Fibroblast of peridontal ligament (primary cell): ENCODE measurements at regions not wholly inside any gene's neighbourhood (a gene's known extent, or its start where the extent isn't known, plus 50 kb on each side); places are given as distances from the start of the nearest gene placed in this dataset.
"Not testable (repeated sequence)": the region's sequence is repeated elsewhere in the genome, so short reads cannot be mapped to it uniquely, and the experiment has no call there.

Source experiments
- DNase-seq: peaks from one replicate; pipeline ENCODE4 v3.0.0-alpha.2; 2010; ENCODE audit errors: extremely low read depth

DNA sequence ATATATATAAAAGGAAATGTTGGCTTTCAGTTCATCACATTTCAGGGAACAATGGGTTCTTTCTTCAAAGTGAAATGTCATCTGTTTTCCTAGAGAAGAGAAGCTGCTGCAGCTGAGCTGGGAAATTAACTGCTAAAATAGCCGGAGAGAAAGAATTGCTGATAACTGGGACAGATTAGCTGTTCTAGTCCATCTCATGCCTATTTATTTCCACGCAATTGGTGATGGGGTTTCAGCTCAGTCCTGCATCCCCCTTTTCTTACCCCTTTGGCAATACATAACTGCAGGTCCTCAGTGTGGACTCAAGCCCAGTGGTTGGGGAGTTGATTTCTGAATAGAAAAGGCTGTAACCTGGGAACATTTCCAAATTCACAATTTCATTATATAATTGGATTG, 436.9 kb upstream of the TMEM132C start:
- no peak for DNase-seq

DNA sequence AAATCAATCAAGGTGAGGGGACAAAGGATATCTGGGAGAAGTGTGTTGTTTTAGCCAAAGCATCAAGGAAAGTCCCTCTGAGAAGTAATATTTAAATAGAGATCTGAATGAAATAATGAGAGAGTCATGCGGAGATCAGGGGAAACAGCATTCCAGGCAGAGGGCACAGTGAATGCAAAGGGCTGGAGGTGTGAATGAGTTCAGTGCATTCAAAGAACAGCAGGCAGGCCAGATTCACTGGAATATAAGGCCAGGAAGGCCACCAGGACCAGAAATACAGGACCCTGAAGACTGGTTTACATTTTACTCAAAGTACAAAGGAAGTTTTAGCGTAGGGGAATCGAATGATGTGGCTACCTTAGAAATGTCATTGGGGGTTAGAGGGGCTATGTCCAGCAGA, 436.2 kb upstream of the TMEM132C start:
- no peak for DNase-seq

DNA sequence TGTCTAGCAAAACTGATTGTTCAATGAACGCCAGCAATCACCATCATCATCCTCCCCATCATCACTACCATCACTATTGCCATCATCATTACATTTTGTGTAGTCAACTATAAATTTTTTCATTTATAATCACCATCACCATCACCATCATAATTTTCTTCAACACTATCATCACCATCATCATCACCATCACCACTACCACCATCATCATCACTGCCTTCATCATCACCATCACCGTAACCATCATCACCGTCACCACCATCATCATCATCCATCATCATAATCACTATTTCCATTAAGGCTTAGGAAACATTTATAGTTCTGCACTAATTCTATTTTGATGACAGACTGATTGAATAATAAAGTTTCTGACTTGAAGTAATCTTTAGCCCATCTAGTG, 434.8 kb upstream of the TMEM132C start:
- no peak for DNase-seq

DNA sequence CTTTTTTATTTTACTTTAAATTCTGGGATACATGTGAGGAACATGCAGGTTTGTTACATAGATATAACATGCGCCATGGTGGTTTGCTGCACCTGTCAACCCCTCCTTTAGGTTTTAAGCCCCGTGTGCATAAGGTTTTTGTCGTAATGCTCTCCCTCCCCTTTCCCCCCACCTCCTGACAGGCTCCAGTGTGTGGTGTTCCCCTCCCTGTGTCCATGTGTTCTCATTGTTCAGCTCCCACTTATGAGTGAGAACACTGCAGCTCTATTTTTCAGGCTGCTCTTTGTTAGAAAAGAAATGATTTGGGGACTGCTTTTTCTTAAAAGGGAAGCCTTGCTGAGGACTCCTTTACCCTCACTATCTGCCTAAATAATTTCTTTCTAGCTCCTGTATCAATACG, 430.2 kb upstream of the TMEM132C start:
- DNase-seq: not testable (repeated sequence)

DNA sequence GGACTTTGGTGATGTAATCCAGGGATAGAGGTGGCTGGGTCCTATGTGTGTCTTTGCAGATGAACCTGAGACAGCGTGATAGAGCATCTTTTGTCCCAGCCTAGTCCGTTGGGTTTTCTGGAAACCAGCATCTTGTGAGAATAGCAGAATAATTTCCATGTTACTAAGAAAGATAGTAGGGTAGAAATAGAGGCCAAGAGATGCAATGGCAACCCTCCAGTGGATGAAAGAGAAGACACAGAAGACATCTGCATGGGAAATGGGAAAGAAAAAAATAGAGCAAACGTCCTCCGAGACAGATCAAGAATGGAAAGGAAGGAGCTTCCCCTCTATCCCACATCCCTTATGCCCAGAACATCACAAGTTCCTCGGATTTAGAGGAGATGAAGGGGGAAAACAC, 409.3 kb upstream of the TMEM132C start:
- no peak for DNase-seq

DNA sequence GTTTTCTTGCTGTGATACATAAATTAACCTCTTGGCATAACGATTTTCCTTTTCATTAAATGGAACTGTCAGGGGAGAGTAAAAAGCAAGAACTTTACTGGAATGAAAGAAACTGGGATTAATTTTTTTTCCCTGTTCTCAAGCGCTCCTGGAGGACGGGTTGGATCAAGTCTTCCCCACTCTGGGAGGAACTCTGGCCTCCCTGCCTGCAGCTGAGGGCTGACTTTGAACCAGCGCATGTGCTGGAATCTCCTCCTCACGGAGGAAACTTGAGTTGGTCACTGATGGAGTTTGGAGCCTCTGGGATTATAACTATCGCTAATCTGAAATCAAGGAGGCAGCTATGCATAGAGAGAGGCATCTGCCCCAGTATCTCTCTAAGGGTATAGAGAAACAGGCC, 406.4 kb upstream of the TMEM132C start:
- DNase-seq: no peak

DNA sequence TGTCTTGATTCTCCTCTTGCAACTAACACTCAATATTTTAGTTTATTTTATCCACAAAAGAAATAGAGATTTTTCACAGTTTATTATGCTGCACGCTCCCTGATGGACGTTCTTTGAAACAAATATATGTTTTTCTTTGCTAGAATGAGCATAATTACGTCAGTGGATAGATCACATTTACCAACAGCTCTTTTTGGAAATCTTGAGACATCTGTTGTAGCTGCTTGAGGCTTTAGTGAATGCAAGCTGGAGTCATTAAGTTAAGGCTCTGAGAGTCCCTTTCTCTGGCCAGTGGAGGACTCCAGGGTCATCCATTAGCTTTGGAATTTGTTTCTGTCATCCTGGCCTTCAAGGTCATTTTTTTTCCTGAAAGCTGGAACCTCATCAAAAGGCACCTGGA, 405.6 kb upstream of the TMEM132C start:
- DNase-seq: no peak

DNA sequence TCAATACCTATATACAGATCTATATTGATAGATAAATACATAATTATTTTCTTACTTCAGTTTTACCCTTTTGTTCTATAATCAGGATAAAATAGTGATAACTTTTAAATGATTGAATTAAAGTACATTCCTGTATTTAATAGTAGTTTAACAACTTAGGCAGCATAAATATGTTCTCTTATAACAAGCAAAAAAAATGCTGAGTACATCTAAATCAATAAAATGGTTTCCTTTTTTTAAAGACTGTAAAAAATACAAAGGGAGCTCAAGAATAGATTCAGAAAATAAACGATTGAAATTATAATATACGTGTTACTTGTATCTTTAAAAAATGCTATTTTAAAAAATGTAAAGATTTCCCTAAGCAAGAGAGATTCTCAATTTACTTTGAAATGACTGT, 393.7 kb upstream of the TMEM132C start:
- no peak for DNase-seq

DNA sequence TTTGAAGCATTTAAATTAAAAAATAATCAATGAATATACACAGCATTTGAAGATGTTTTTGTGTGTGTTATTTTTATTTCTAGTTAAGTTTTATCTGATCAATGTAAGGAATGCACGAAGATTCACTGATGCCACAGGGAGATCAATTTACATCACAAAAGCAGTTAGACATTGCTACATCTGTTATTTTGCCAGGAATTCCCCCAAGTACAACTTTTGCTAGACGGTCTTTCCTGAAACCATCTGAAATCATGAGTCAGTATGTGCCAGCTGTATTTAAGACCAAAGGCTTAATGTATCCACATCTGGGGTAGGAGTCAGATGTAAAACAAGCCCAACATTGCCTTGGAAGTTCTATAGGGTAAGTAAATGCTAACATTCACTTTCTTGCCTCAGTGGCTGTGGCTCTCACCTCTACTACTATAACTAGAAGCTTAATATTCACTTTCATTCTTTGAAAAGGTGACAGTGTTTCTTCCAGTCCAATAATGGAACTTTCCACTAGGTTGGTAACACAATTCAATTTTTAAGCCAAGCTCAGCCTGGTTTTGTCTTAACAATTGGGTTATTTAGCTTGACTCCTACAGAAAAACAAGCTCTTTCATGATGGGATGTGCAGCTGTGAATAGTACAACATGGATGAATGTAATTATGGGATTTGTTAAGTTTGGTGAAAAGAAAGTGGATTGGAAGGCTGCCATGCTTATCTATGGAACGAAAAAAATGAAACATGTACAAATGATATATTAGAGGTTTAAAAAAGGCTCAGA, 385.4 kb upstream of the TMEM132C start:
- DNase-seq: peak; percentile 16

DNA sequence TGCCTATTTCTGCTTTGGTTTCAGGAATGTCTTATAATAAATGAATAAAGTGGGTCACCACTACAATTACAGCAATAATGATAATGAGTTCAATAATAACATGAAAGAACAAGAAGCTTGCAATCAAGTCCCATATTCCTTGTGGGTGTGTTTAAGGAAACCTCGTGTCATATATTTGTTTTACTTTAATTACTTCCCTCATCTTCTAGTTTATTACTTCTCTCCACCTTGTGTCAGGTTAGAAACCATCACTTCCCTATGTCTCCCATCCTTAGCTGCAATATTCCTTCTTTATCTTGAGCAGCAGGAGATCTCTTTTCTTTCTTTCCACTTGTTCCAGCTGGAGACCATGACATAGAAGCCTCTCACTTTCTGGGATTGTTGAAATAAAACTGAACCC, 384.0 kb upstream of the TMEM132C start:
- no peak for DNase-seq

DNA sequence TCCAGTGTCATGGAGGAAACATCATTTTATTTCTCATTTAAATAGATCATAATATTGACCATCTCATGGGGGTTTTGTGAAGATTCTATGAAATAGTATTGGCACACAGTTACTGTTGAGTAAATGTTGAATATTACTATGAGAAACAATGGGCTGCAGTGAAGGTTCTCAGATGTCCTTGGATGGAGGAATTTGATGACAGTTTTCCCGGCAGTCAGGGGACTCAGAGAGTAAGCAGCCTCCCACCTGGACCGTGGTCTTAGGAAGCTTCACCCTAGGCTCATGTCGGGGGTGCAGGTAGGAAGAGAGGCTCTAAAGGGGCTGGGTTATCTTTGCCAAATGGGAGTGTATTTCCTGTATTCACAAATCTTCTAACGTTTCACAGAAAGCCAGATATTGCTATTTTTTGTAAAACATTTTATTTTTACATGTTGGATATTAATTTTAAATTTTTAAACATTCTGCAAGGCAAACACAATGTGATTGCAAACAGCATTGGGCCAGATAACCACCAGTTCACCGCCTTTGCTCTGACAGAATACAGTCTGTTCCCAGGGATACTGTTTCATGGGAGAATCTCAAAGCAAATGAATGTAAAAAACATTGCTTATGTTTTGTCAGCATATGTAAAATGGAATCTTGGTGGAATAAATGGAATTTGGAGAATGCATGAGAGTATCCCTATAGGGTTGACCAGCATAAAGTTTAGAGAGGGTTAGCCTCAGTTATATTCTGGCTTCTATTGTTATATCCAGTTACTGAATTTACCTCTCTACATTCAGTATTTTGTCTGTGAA, 380.8 kb upstream of the TMEM132C start:
- DNase-seq: no peak

DNA sequence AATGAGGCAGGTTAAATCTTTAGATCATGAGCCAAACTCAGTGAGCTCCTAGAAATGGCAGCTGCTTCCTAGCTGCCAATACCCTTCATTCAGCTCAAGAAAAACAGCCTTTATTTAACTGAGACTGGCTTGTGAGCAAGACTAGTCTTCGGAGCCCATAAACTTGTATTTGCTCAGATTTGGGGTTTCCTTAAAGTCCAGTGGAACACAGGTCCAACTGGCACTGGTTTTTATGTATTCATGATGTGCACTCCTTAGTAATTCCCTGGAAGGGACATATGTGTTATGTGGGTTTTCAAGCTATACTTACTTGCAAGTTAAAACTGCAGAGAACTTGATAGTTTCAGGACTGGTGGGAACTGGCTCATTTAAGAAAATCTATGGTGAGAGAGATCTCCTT, 380.1 kb upstream of the TMEM132C start:
- no peak for DNase-seq

DNA sequence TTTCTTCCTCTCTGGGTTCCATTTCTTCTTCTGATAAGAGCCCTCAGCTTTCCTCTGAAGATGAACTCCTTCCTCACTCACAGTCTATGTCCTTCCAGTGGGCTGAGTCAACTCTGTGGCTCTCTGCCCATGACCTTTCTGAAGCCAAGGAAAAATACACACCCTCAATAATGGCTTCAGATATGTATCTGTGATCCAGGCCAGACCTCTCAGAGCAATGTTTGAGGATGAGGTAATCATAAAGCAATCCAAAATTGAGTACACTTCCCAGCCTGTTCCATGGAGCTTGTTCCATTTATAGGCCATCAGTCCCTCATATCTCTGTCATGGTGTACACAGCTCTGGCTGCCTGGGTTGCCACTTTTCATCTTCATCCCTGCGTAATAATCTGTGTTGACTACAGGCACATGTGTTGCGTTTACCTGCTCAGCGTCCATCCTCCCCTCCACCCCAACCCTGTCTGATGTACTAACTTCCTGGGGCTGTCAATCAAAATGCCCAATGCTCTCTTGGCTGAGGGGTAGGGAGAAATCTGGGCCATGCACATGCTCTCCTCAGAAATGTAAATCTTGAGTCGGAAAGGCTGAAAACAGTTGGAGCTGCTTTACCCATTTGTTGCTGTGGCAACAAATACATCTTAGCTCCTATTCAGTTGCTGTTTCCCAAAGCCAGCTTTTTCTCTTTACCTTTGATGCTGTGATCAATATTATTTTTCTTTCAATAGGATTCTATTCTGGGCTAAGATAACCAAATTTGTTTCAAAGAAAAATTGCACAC, 377.8 kb upstream of the TMEM132C start:
- peak; percentile 71 for DNase-seq

DNA sequence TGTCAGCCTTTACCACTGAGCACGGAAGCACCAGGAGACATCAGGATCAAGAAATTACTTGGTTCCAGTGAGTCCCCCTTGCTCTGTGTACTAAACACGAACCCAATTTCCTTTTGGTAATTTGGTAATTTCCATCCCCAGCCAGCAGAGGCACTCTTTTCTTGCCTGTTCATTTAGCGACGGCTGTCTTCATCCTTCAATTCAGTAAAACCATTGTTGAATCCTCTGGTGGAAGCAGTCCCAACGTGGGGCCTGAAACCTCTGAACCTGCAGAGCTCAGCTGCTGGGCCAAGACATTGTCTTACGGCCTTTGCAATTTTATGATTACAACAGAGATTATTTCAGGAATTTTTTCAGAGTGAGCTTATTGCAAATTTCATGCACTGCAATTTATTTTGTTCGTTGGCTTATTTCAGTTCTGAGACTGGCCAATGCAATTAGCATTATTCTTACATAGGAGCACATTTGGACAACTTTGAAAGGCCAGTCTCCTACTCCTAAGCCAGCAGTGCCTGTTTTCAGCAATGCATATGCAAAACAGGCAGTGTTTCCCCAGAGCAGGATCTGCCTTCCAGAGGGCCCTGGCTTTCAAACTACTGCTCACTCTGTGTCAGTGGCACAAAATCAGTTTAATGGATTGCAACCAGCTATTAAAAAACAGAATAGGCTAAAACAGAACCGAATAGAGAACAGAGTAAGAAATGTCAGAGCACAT, 372.9 kb upstream of the TMEM132C start:
- no peak for DNase-seq

DNA sequence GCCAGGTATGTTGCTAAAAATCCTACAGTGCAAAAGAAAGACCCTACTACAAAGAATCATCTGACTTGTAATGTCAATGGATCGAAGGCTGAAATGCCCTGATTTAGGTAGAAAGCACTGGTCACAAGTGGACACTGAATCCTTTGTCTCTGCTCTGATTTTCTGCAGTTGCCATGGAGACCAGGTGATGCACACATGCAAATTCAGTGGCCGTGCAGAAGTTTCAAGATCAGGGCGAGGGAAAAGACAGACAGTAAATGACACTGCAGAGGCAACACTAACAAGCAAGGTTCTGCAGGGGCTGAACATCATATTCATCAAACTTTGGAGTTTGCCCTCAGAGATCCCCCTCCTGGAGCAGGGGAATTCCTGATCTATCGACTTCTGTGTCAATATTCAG, 370.3 kb upstream of the TMEM132C start:
- no peak for DNase-seq

DNA sequence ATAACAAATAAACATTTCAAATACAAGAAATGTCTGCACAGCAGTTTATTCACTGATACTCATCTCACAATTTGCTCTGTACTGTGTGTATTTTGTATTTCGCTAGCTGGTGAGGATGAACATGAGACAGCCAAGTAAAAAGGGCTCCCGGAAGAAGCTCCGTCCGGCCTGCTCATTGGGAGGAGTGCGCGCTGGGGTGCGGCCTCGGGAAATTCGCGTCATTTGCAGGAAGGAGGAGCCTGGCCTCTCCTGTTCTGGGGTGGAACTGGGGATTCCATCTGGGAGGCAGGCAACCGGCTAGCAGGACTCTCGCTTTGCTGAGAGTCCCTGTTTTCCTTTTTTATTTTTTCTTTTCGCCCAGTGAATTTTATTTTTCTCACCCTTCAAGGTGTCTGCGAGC, 368.4 kb upstream of the TMEM132C start:
- no peak for DNase-seq

DNA sequence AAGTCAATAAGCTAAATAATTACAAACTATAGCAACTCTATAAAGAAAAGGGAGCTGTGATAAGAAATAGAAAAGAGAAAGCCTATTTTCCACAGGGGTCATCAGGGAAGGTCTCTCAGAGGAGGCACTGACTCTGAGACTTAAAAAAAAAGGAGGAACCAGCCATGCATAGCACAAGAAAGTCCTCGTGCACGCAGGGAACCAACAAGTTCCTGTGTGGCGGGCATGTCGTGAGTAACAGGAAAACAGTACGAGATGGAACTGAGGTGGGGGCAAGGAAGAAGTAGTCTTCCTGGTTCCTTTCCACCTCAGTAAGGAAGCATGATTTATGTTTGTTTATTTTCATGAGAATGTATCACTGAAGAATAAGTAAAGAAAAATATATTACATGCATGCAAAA, 367.0 kb upstream of the TMEM132C start:
- DNase-seq: no peak

DNA sequence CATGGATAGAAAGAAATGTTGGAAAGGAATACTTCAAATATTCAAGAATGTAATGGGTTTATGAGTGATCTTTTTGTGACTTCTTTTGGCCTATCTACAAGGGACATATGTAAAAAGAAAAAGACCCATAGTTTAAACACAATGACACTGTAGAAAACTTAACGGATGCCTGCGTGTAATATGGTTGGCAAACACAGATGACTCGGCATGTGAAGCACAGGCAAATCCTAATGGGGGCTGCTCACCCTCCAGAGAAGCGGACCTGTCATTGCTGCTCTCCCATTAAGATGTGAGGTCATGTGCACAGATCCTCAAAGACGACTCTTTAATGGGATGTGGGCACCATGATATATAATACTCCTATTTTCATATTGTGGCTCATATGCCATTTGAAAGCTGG, 366.6 kb upstream of the TMEM132C start:
- DNase-seq: no peak

DNA sequence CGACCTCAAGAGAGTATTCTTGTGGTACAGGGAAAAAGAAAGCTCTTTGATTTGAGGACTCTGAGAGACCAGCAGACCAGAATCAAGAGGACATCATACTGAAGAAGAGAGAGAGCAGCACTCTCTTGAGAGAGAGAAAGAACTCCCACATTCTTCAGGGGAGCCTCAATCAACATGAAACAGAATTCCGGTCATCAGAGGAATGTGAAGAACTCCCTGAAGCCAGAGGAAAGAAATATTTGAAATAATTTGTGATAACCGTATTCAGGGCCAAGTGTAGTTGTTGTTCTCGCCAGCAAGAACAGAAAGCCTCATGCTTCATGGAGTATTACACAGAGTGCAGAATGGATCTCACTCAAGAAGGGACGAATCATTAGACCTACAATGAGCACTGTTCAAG, 363.8 kb upstream of the TMEM132C start:
- DNase-seq: peak; percentile 23

DNA sequence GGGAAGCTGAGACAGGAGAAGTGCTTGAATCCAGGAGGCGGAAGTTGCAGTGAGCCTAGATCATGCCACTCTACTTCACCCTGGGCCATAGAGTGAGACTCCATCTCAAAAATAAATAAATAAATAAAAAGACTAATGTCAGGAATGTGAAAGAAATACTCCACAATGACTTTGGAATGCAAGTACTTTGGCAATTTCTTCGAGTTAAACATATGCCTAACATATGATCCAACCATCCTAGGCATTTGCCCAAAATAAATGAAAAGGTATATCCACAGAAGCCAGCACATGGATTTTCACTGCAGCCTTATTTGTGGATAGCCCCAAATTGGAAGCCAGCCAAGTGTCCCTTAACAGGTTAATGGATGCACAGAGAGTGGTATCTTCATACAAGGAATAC, 357.9 kb upstream of the TMEM132C start:
- peak; percentile 16 for DNase-seq

DNA sequence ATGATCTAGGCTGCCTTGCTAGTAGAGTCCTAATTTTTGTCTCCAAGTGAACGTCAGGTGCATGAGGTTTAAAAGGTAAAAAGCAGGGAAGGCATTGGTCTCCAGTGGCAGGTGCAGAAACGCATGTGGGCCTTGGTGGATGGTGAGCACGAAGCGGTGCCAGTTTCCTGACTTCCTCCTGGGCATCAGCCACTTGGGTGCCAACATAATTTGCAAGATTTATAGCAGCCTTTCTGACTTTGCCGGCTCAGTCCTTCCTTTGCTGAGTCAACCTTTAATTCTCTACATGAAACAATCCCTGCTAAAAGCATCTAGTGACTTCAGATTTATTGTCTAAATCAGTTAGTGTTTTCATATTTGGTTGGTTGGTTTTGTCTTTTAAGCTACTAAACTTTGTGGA, 355.7 kb upstream of the TMEM132C start:
- DNase-seq: no peak
